Thyroid gland (tissue), 4 donors: ENCODE measurements at regions not wholly inside any gene's neighbourhood (a gene's known extent, or its start where the extent isn't known, plus 50 kb on each side); places are given as distances from the start of the nearest gene placed in this dataset.

Experiments used
- POLR2A ChIP-seq, 2 donors: fragments of 450-650 bp; IDR thresholded peaks; one replicate each; pipeline ENCODE4 v1.6.1; 2017; ENCODE audit warnings: antibody characterized with exemption in 2 of 2, mild to moderate bottlenecking in 2 of 2, moderate library complexity in 1 of 2
- TF ChIP-seq, protein P1 (sequence below), 6 experiments: fragments of 200-600 bp in 3 of 6; fragments of 450-650 bp in 3 of 6; sonication (generic) in 3 of 6; IDR thresholded peaks; one replicate each; pipeline ENCODE4 v1.5.1; 2016 to 2019; ENCODE audit warnings: antibody characterized with exemption in 6 of 6, mild to moderate bottlenecking in 2 of 6, inconsistent platforms in 1 of 6, moderate library complexity in 1 of 6

GRCh38 chr5:56699538-56699937 is 115.8 kb upstream of the MAP3K1 start:
- TF ChIP-seq, protein P1, sequence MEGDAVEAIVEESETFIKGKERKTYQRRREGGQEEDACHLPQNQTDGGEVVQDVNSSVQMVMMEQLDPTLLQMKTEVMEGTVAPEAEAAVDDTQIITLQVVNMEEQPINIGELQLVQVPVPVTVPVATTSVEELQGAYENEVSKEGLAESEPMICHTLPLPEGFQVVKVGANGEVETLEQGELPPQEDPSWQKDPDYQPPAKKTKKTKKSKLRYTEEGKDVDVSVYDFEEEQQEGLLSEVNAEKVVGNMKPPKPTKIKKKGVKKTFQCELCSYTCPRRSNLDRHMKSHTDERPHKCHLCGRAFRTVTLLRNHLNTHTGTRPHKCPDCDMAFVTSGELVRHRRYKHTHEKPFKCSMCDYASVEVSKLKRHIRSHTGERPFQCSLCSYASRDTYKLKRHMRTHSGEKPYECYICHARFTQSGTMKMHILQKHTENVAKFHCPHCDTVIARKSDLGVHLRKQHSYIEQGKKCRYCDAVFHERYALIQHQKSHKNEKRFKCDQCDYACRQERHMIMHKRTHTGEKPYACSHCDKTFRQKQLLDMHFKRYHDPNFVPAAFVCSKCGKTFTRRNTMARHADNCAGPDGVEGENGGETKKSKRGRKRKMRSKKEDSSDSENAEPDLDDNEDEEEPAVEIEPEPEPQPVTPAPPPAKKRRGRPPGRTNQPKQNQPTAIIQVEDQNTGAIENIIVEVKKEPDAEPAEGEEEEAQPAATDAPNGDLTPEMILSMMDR (IDR thresholded peaks at IDR 0.05), result no peak
- no peak for TF ChIP-seq POLR2A (IDR thresholded peaks at IDR 0.05)
